IPS-15b (cell line): ENCODE measurements at regions not wholly inside any gene's neighbourhood (a gene's known extent, or its start where the extent isn't known, plus 50 kb on each side); places are given as distances from the start of the nearest gene placed in this dataset.
"Not testable (repeated sequence)": the region's sequence is repeated elsewhere in the genome, so short reads cannot be mapped to it uniquely, and the experiment has no call there.

Source experiments
- H3K27me3 ChIP-seq: one replicate; pipeline ENCODE4 v1.6.1; 2013; ENCODE audit warnings: low read length; ENCODE audit not compliant: control insufficient read depth, insufficient read depth
- H3K36me3 ChIP-seq: one replicate; pipeline ENCODE4 v1.6.1; 2013; ENCODE audit warnings: low read length; ENCODE audit not compliant: control insufficient read depth, insufficient read depth
- H3K4me1 ChIP-seq: one replicate; pipeline ENCODE4 v1.6.1; 2013; ENCODE audit warnings: mild to moderate bottlenecking, low read length; ENCODE audit not compliant: control insufficient read depth, insufficient read depth
- H3K4me3 ChIP-seq: one replicate; pipeline ENCODE4 v1.5.1; 2013; ENCODE audit warnings: low read depth, low read length
- H3K9ac ChIP-seq: one replicate; pipeline ENCODE4 v1.6.1; 2013; ENCODE audit warnings: low read depth, mild to moderate bottlenecking, low read length
- H3K9me3 ChIP-seq: one replicate; pipeline ENCODE4 v1.6.1; 2013; ENCODE audit warnings: mild to moderate bottlenecking, low read length; ENCODE audit not compliant: control insufficient read depth, insufficient read depth

DNA sequence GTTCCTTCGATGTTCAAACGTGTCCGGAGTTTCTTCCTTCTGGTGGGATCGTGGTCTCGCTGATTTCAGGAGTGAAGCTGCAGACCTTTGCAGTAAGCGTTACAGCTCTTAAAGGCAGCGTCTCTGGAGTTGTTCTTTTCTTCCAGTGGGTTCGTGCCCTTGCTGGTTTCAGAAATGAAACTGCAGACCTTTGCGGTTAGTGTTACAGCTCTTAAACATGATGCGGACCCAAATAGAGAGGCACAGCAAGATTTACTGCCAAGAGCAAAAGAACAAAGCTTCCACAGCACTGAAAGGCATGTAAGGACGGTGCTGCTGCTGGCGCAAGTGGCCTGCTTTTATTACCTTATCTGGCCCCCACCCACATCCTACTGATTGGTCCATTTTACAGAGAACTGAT, 931.4 kb downstream of the IPMK start:
- Histone ChIP-seq H3K36me3 (no peaks in the 10 kb centered on the region), H3K4me3 (no peak overlapping the region), H3K9me3 (no peaks in the 10 kb centered on the region), H3K27me3 (no peaks in the 10 kb centered on the region), H3K9ac (no peak overlapping the region), H3K4me1 (no peaks in the 10 kb centered on the region)

GRCh38 chr10:57334523-57334922, 933.2 kb downstream of the IPMK start:
- H3K4me1 ChIP-seq, result no peaks in the 10 kb centered on the region
- no peaks in the 10 kb centered on the region for H3K36me3 ChIP-seq
- H3K4me3 ChIP-seq, result no peak overlapping the region
- no peaks in the 10 kb centered on the region for H3K27me3 ChIP-seq
- no peaks in the 10 kb centered on the region for H3K9me3 ChIP-seq
- H3K9ac ChIP-seq, result no peak overlapping the region

- no peaks in the 10 kb centered on the region for H3K27me3 ChIP-seq
- no peak overlapping the region for H3K9ac ChIP-seq
- H3K4me3 ChIP-seq, result no peak overlapping the region
- H3K4me1 ChIP-seq, result no peaks in the 10 kb centered on the region
- H3K36me3 ChIP-seq, result no peaks in the 10 kb centered on the region
- H3K9me3 ChIP-seq, result no peaks in the 10 kb centered on the region
Measured at GRCh38 chr10:57333880-57334279, 933.8 kb downstream of the IPMK start.

- H3K27me3 ChIP-seq, H3K9me3 ChIP-seq, H3K9ac ChIP-seq, H3K36me3 ChIP-seq, H3K4me1 ChIP-seq, H3K4me3 ChIP-seq: not testable (repeated sequence)
Measured at GRCh38 chr10:57321400-57321854, 946.3 kb downstream of the IPMK start.

DNA sequence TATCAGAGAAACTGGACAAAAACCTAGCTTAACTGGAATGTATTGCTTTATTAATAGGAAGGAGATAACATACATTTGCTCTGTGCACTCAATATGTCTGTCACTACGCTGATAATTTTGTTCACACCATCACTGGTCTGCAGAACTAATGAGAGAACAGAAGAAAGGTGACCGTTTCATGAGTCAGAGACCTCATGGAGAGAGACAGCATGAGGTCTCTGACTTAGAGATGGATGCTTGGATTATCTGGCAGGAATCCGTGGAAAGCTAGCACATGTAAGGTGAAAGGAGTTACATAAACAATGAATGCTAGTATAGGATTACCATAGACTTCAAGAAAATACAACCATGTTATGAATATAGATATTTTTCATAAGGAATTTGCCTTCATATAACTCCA, 947.3 kb downstream of the IPMK start:
- no peaks in the 10 kb centered on the region for H3K36me3 ChIP-seq
- H3K4me1 ChIP-seq, result no peaks in the 10 kb centered on the region
- no peak overlapping the region for H3K4me3 ChIP-seq
- H3K9me3 ChIP-seq, result no peaks in the 10 kb centered on the region
- no peak overlapping the region for H3K9ac ChIP-seq
- no peaks in the 10 kb centered on the region for H3K27me3 ChIP-seq

- Histone ChIP-seq H3K27me3 (no peaks in the 10 kb centered on the region), H3K4me1 (no peaks in the 10 kb centered on the region), H3K4me3 (no peak overlapping the region), H3K9me3 (no peaks in the 10 kb centered on the region), H3K9ac (no peak overlapping the region), H3K36me3 (no peaks in the 10 kb centered on the region)
Measured at GRCh38 chr10:57314046-57314445, 953.0 kb upstream of the ZWINT start.

DNA sequence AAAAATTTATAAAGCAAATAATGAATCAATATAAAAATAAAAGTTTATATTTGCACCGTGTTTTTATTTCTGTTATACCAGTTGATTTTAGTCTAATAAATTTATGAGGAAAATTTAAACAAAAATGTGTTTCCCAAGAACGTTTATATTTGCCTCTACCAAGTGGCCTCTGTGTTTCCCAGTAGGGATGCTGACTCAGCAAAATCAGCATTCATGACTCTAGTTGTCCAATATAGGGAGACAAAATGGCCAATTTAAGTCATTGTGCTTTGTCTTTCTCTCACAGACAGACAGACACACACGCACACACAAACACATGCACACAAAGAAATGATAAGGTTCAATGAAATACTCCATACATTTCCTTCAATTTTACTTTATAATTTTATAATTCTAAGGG, 942.5 kb upstream of the ZWINT start:
- H3K9me3 ChIP-seq, result no peaks in the 10 kb centered on the region
- H3K9ac ChIP-seq, result no peak overlapping the region
- H3K4me3 ChIP-seq, result no peak overlapping the region
- H3K4me1 ChIP-seq, result peaks cover 8% of the 10 kb centered on the region
- H3K27me3 ChIP-seq, result no peaks in the 10 kb centered on the region
- H3K36me3 ChIP-seq, result no peaks in the 10 kb centered on the region

- Histone ChIP-seq H3K36me3 (no peaks in the 10 kb centered on the region), H3K9me3 (no peaks in the 10 kb centered on the region), H3K27me3 (no peaks in the 10 kb centered on the region), H3K9ac (no peak overlapping the region), H3K4me3 (no peak overlapping the region), H3K4me1 (peaks cover 8% of the 10 kb centered on the region)
Measured at GRCh38 chr10:57300718-57301117, 939.7 kb upstream of the ZWINT start.

- H3K36me3 ChIP-seq, result no peaks in the 10 kb centered on the region
Measured at GRCh38 chr10:57294698-57295097, 933.6 kb upstream of the ZWINT start.

DNA sequence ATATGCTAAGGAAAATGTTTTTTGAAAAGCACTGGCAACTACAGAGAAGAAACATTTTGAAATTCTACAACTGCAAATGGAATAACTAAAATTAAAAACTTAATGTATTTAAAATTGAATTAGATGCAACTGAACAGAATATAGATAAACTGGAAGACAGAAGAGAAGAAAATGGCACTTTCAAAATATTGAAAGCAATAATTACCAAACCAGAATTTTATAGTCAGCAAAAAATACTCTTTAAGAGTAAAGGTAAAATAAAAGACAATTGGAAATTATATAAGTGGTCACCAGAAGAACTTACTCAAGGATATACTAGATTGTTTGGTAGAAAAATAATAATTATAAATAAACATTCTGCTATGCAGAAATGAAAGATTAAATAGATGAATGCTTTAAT, 927.7 kb upstream of the ZWINT start:
- Histone ChIP-seq H3K27me3 (no peaks in the 10 kb centered on the region), H3K9ac (no peak overlapping the region), H3K4me1 (no peaks in the 10 kb centered on the region), H3K36me3 (no peaks in the 10 kb centered on the region), H3K4me3 (no peak overlapping the region), H3K9me3 (no peaks in the 10 kb centered on the region)

More at GRCh38 chr10:57294698-57295097, 933.6 kb upstream of the ZWINT start:
- no peaks in the 10 kb centered on the region for H3K4me1 ChIP-seq
- no peak overlapping the region for H3K9ac ChIP-seq
- no peaks in the 10 kb centered on the region for H3K9me3 ChIP-seq
- no peak overlapping the region for H3K4me3 ChIP-seq
- H3K27me3 ChIP-seq, result no peaks in the 10 kb centered on the region

- H3K9ac ChIP-seq, result no peak overlapping the region
- H3K9me3 ChIP-seq, result no peaks in the 10 kb centered on the region
- H3K36me3 ChIP-seq, result no peaks in the 10 kb centered on the region
- no peak overlapping the region for H3K4me3 ChIP-seq
- H3K27me3 ChIP-seq, result no peaks in the 10 kb centered on the region
- H3K4me1 ChIP-seq, result no peaks in the 10 kb centered on the region
Measured at GRCh38 chr10:57262892-57263291, 901.8 kb upstream of the ZWINT start.

DNA sequence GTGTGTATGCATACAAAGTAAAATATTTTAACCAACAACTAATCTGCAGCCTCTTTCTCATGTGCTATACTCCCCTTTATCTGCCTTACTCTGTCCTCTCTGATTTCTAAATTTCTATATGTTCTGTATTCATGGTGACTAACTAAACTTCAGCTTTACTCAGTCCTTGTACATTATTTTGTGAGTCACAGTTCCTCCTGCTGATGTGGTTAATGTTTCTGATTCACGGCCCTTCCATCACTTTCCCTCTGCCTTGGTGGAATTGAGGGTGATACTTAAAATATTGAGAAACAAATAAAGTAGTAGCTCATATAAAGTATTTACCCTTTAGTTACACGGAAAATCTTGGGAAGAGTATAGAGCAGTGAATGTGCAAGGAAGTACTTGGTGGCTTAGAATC, 899.1 kb upstream of the ZWINT start:
- no peaks in the 10 kb centered on the region for H3K27me3 ChIP-seq
- no peaks in the 10 kb centered on the region for H3K4me1 ChIP-seq
- H3K9ac ChIP-seq, result no peak overlapping the region
- no peaks in the 10 kb centered on the region for H3K9me3 ChIP-seq
- no peaks in the 10 kb centered on the region for H3K36me3 ChIP-seq
- no peak overlapping the region for H3K4me3 ChIP-seq
